Astrocyte (in vitro differentiated cells and primary cell): ENCODE measurements at regions not wholly inside any gene's neighbourhood (a gene's known extent, or its start where the extent isn't known, plus 50 kb on each side); places are given as distances from the start of the nearest gene placed in this dataset.

Experiments
- DNase-seq: peaks from one replicate; pipeline ENCODE4 v3.0.0-alpha.2; 2010; ENCODE audit warnings: low read depth
- FAIRE-seq: peaks from 2 replicates; lab custom pipeline; 2011; peaks lifted over from hg19 to GRCh38; lab: Jason Lieb, UNC
- H2AFZ ChIP-seq: 2 replicates; pipeline ENCODE4 v1.6.0; 2012; ENCODE audit warnings: low read depth, low read length, inconsistent platforms
- H3K27ac ChIP-seq: 2 replicates; pipeline ENCODE4 v1.5.1; 2011; ENCODE audit warnings: low read depth, low read length, inconsistent platforms
- H3K27me3 ChIP-seq: 2 replicates; pipeline ENCODE4 v1.6.0; 2011; ENCODE audit warnings: low read length, inconsistent platforms; ENCODE audit not compliant: insufficient read depth
- H3K36me3 ChIP-seq: 2 replicates; pipeline ENCODE4 v1.5.1; 2011; ENCODE audit warnings: low read length, inconsistent platforms; ENCODE audit not compliant: insufficient read depth
- H3K4me1 ChIP-seq: 2 replicates; pipeline ENCODE4 v1.5.1; 2011; ENCODE audit warnings: low read length, inconsistent platforms; ENCODE audit not compliant: insufficient read depth
- H3K4me2 ChIP-seq: 2 replicates; pipeline ENCODE4 v1.6.0; 2012; ENCODE audit warnings: low read length, inconsistent platforms
- H3K4me3 ChIP-seq: 2 replicates; pipeline ENCODE4 v1.5.1; 2011; ENCODE audit warnings: low read depth, mild to moderate bottlenecking, low read length, inconsistent platforms; ENCODE audit not compliant: insufficient read depth
- H3K79me2 ChIP-seq: 2 replicates; pipeline ENCODE4 v1.6.0; 2012; ENCODE audit warnings: mild to moderate bottlenecking, low read length, inconsistent platforms; ENCODE audit not compliant: insufficient read depth
- H3K9ac ChIP-seq: 2 replicates; pipeline ENCODE4 v1.6.0; 2012; ENCODE audit warnings: mild to moderate bottlenecking, low read length, inconsistent platforms
- H3K9me3 ChIP-seq: 2 replicates; pipeline ENCODE4 v1.5.1; 2012; ENCODE audit warnings: low read depth, mild to moderate bottlenecking, low read length, inconsistent platforms; ENCODE audit not compliant: insufficient read depth
- H4K20me1 ChIP-seq: 2 replicates; pipeline ENCODE4 v1.6.0; 2012; ENCODE audit warnings: low read length, inconsistent platforms; ENCODE audit not compliant: insufficient read depth
- H3K27ac Mint-ChIP-seq: one replicate; pipeline ENCODE4 v1.8.0; 2021; ENCODE audit warnings: mild to moderate bottlenecking, mixed read lengths; ENCODE audit not compliant: unreplicated experiment
- H3K27me3 Mint-ChIP-seq: one replicate; pipeline ENCODE4 v1.8.0; 2021; ENCODE audit warnings: low read depth, mixed read lengths; ENCODE audit not compliant: unreplicated experiment
- H3K36me3 Mint-ChIP-seq: one replicate; pipeline ENCODE4 v1.8.0; 2021; ENCODE audit warnings: low read depth, mixed read lengths; ENCODE audit not compliant: unreplicated experiment
- H3K4me1 Mint-ChIP-seq: one replicate; pipeline ENCODE4 v1.8.0; 2021; ENCODE audit warnings: low read depth, mixed read lengths; ENCODE audit not compliant: unreplicated experiment
- H3K4me3 Mint-ChIP-seq: one replicate; pipeline ENCODE4 v1.8.0; 2021; ENCODE audit warnings: mild to moderate bottlenecking, moderate library complexity, mixed read lengths; ENCODE audit not compliant: unreplicated experiment
- H3K9me3 Mint-ChIP-seq: one replicate; pipeline ENCODE4 v1.8.0; 2021; ENCODE audit warnings: mild to moderate bottlenecking, mixed read lengths; ENCODE audit not compliant: unreplicated experiment
- EZH2 ChIP-seq: IDR thresholded peaks from 2 replicates; pipeline ENCODE4 v1.6.1; 2012; ENCODE audit warnings: mild to moderate bottlenecking, low read length, inconsistent platforms; ENCODE audit not compliant: insufficient read depth
- TF ChIP-seq, protein P1 (sequence below): IDR thresholded peaks from 2 replicates; pipeline ENCODE4 v1.5.1; 2011; ENCODE audit warnings: low read depth, mild to moderate bottlenecking, inconsistent platforms, low read length, moderate library complexity; ENCODE audit not compliant: insufficient read depth

DNA sequence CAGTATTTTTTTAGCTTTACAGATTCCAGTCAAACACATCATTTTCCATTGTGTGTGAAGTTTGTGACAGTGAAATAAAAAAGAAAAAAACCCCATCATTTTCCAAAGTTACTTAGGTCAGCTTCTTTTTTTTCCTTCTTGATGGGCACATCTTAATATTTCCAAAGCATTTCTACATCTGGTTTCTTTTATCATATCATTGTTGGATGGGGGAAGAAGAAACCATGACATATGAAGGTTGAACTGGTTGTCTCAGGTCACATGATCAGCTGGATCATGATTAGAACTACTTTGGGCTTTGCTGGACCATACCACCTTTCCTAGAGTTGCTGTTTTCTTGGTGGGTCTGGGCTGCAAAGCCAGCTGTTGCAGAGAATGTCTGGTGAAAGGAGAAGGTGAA lies 59.8 kb downstream of the FOS start:
- H3K79me2 ChIP-seq: no peaks in the 10 kb centered on the region
- Mint-ChIP-seq H3K4me1 (peaks cover 12% of the 10 kb centered on the region), H3K36me3 (peaks cover 4% of the 10 kb centered on the region), H3K27ac (peak overlapping the region; percentile 86), H3K4me3 (peak overlapping the region; percentile 34), H3K9me3 (peaks cover 3% of the 10 kb centered on the region), H3K27me3 (peaks cover 3% of the 10 kb centered on the region)
- H3K9ac ChIP-seq: no peak overlapping the region
- H3K36me3 ChIP-seq: no peaks in the 10 kb centered on the region
- H3K4me1 ChIP-seq: no peaks in the 10 kb centered on the region
- no peak for TF ChIP-seq EZH2
- TF ChIP-seq, protein P1, sequence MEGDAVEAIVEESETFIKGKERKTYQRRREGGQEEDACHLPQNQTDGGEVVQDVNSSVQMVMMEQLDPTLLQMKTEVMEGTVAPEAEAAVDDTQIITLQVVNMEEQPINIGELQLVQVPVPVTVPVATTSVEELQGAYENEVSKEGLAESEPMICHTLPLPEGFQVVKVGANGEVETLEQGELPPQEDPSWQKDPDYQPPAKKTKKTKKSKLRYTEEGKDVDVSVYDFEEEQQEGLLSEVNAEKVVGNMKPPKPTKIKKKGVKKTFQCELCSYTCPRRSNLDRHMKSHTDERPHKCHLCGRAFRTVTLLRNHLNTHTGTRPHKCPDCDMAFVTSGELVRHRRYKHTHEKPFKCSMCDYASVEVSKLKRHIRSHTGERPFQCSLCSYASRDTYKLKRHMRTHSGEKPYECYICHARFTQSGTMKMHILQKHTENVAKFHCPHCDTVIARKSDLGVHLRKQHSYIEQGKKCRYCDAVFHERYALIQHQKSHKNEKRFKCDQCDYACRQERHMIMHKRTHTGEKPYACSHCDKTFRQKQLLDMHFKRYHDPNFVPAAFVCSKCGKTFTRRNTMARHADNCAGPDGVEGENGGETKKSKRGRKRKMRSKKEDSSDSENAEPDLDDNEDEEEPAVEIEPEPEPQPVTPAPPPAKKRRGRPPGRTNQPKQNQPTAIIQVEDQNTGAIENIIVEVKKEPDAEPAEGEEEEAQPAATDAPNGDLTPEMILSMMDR: no peak
- DNase-seq: no peak
- FAIRE-seq: no peak
- H2AFZ ChIP-seq: no peak overlapping the region
- H3K4me2 ChIP-seq: no peak overlapping the region
- no peak overlapping the region for H3K4me3 ChIP-seq
- H3K27ac ChIP-seq: no peak overlapping the region
- H3K27me3 ChIP-seq: no peaks in the 10 kb centered on the region
- H3K9me3 ChIP-seq: no peaks in the 10 kb centered on the region
- no peaks in the 10 kb centered on the region for H4K20me1 ChIP-seq

DNA sequence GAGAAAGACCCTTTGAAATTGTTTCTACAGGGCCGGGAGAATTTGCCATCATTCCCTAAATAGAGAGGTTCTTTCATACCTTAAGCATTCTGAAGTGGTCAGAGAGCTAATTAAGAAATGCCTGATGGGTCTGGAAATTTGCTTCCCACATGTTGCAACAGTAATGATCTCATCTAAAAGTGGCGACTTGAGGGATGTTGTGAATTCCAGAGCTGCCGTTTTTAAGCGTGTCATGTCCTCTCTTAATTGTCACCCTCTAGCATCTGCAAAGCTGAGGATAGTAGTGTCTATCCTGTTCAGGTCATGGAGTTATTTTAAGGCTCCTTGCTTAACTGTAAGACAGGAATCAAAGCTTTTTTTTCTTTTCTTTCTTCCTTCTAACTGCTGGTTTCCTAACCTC lies 60.4 kb downstream of the FOS start:
- peak overlapping the region; percentile 86 for H3K27ac Mint-ChIP-seq
- FAIRE-seq (no peak), DNase-seq (peak; percentile 38)
- peaks cover 3% of the 10 kb centered on the region for H3K9me3 Mint-ChIP-seq
- H3K4me3 Mint-ChIP-seq: no peak overlapping the region
- H3K4me1 Mint-ChIP-seq: peaks cover 12% of the 10 kb centered on the region
- Histone ChIP-seq H3K4me3 (no peak overlapping the region), H3K4me1 (no peaks in the 10 kb centered on the region), H3K9me3 (no peaks in the 10 kb centered on the region), H3K36me3 (no peaks in the 10 kb centered on the region), H3K9ac (no peak overlapping the region), H2AFZ (no peak overlapping the region), H3K27me3 (no peaks in the 10 kb centered on the region), H3K27ac (no peak overlapping the region), H3K4me2 (no peak overlapping the region), H3K79me2 (no peaks in the 10 kb centered on the region), H4K20me1 (no peaks in the 10 kb centered on the region)
- H3K27me3 Mint-ChIP-seq: peaks cover 7% of the 10 kb centered on the region
- TF ChIP-seq, protein P1: no peak
- TF ChIP-seq EZH2: no peak
- H3K36me3 Mint-ChIP-seq: peaks cover 4% of the 10 kb centered on the region

DNA sequence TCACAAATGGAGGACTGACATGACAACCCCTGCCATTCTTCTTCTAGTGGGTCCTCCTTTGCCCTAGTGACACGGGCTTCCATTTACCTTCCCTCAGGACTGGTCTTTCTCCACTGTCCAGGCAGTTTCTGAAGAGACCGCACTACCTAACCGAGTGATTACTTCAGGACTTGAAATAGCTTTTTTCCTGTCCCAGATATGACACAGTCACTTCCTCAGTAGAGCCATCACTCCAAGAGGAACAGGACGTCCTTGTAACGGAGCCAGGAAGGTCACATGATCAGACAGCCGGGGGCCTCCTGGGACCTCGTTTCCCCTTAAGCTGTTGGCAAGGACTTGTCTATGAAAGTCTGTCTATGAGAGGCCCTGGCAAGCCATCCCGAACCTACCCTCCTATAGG lies 62.3 kb downstream of the FOS start:
- H3K79me2 ChIP-seq: no peaks in the 10 kb centered on the region
- H3K27ac ChIP-seq: no peak overlapping the region
- Mint-ChIP-seq H3K36me3 (peaks cover 4% of the 10 kb centered on the region), H3K4me1 (peaks cover 12% of the 10 kb centered on the region), H3K27ac (no peak overlapping the region), H3K4me3 (no peak overlapping the region), H3K9me3 (peaks cover 7% of the 10 kb centered on the region), H3K27me3 (peaks cover 4% of the 10 kb centered on the region)
- FAIRE-seq (no peak), DNase-seq (no peak)
- no peak overlapping the region for H3K4me2 ChIP-seq
- no peaks in the 10 kb centered on the region for H3K9me3 ChIP-seq
- no peaks in the 10 kb centered on the region for H3K4me1 ChIP-seq
- H4K20me1 ChIP-seq: no peaks in the 10 kb centered on the region
- no peaks in the 10 kb centered on the region for H3K27me3 ChIP-seq
- TF ChIP-seq, protein P1: no peak
- TF ChIP-seq EZH2: no peak
- H3K4me3 ChIP-seq: no peak overlapping the region
- no peak overlapping the region for H3K9ac ChIP-seq
- no peak overlapping the region for H2AFZ ChIP-seq
- no peaks in the 10 kb centered on the region for H3K36me3 ChIP-seq
